ACC112 (cell line): ENCODE measurements at regions not wholly inside any gene's neighbourhood (a gene's known extent, or its start where the extent isn't known, plus 50 kb on each side); places are given as distances from the start of the nearest gene placed in this dataset.

Experiments
- H2AFZ ChIP-seq: fragments of 200-600 bp; sonication (generic); one replicate; pipeline ENCODE4 v1.6.0; 2017; ENCODE audit warnings: antibody characterized with exemption, low read length; ENCODE audit not compliant: unreplicated experiment
- H3K27ac ChIP-seq: fragments of 200-600 bp; sonication (generic); 2 replicates; pipeline ENCODE4 v1.5.1; 2014; ENCODE audit warnings: low read depth, mild to moderate bottlenecking, antibody characterized with exemption, low read length, moderate library complexity
- H3K27me3 ChIP-seq: fragments of 200-600 bp; sonication (generic); 2 replicates; pipeline ENCODE4 v1.6.1; 2014; ENCODE audit warnings: mild to moderate bottlenecking, antibody characterized with exemption, low read length, moderate library complexity, mixed read lengths; ENCODE audit not compliant: insufficient read depth
- H3K36me3 ChIP-seq: fragments of 200-600 bp; sonication (generic); 2 replicates; pipeline ENCODE4 v1.6.1; 2016; ENCODE audit warnings: mild to moderate bottlenecking, antibody characterized with exemption, low read length, moderate library complexity, mixed read lengths; ENCODE audit not compliant: insufficient read depth
- H3K4me1 ChIP-seq: fragments of 200-600 bp; sonication (generic); one replicate; pipeline ENCODE4 v1.6.1; 2016; ENCODE audit warnings: low read length, mixed read lengths; ENCODE audit not compliant: insufficient read depth, unreplicated experiment, control insufficient read depth
- H3K4me3 ChIP-seq: fragments of 200-600 bp; sonication (generic); 2 replicates; pipeline ENCODE4 v1.5.1; 2014; ENCODE audit warnings: mild to moderate bottlenecking, low read depth, low read length
- H3K79me2 ChIP-seq: fragments of 200-600 bp; sonication (generic); one replicate; pipeline ENCODE4 v1.6.0; 2016; ENCODE audit warnings: low read length; ENCODE audit not compliant: control insufficient read depth, unreplicated experiment, insufficient read depth

- Histone ChIP-seq H3K4me1 (no peaks in the 10 kb centered on the region), H3K27me3 (no peaks in the 10 kb centered on the region), H3K27ac (no peak overlapping the region), H2AFZ (no peak overlapping the region), H3K36me3 (no peaks in the 10 kb centered on the region), H3K4me3 (no peak overlapping the region), H3K79me2 (no peaks in the 10 kb centered on the region)
Observed at GRCh38 chr5:39555788-39556187, 131.0 kb upstream of the DAB2 start.

- no peaks in the 10 kb centered on the region for H3K27me3 ChIP-seq
- H3K4me3 ChIP-seq: no peak overlapping the region; the same call in 1 of the 2 replicates
- peaks cover 20% of the 10 kb centered on the region for H3K4me1 ChIP-seq
- H3K27ac ChIP-seq: no peak overlapping the region
- no peaks in the 10 kb centered on the region for H3K36me3 ChIP-seq
- H3K79me2 ChIP-seq: no peaks in the 10 kb centered on the region
- H2AFZ ChIP-seq: peak overlapping the region; percentile 92
Observed at GRCh38 chr5:39547553-39548154, 122.9 kb upstream of the DAB2 start.

- H3K4me3 ChIP-seq: no peak overlapping the region
- peaks cover 23% of the 10 kb centered on the region for H3K4me1 ChIP-seq
- no peaks in the 10 kb centered on the region for H3K27me3 ChIP-seq
- H3K36me3 ChIP-seq: no peaks in the 10 kb centered on the region
- no peak overlapping the region for H3K27ac ChIP-seq
- no peak overlapping the region for H2AFZ ChIP-seq
- no peaks in the 10 kb centered on the region for H3K79me2 ChIP-seq
Observed at GRCh38 chr5:39544941-39545340, 120.2 kb upstream of the DAB2 start.

- Histone ChIP-seq H3K4me3 (no peak overlapping the region), H2AFZ (peak overlapping the region; percentile 55), H3K27me3 (no peaks in the 10 kb centered on the region), H3K79me2 (no peaks in the 10 kb centered on the region), H3K36me3 (no peaks in the 10 kb centered on the region), H3K4me1 (peaks cover 23% of the 10 kb centered on the region), H3K27ac (peak overlapping the region; percentile 43)
Observed at GRCh38 chr5:39543335-39543734, 118.6 kb upstream of the DAB2 start.

GRCh38 chr5:39542511-39543285, 117.9 kb upstream of the DAB2 start:
- peaks cover 23% of the 10 kb centered on the region for H3K4me1 ChIP-seq
- no peaks in the 10 kb centered on the region for H3K79me2 ChIP-seq
- H3K36me3 ChIP-seq: no peaks in the 10 kb centered on the region
- H3K27me3 ChIP-seq: no peaks in the 10 kb centered on the region
- peak overlapping the region; percentile 55 for H2AFZ ChIP-seq
- peak overlapping the region; percentile 43 for H3K27ac ChIP-seq
- no peak overlapping the region for H3K4me3 ChIP-seq

- Histone ChIP-seq H2AFZ (no peak overlapping the region), H3K79me2 (no peaks in the 10 kb centered on the region), H3K27ac (no peak overlapping the region), H3K4me1 (peaks cover 18% of the 10 kb centered on the region), H3K27me3 (no peaks in the 10 kb centered on the region), H3K36me3 (no peaks in the 10 kb centered on the region), H3K4me3 (no peak overlapping the region)
Observed at GRCh38 chr5:39541920-39542319, 117.1 kb upstream of the DAB2 start.

- H3K4me3 ChIP-seq: no peak overlapping the region
- H2AFZ ChIP-seq: no peak overlapping the region
- no peaks in the 10 kb centered on the region for H3K79me2 ChIP-seq
- no peaks in the 10 kb centered on the region for H3K36me3 ChIP-seq
- H3K27me3 ChIP-seq: no peaks in the 10 kb centered on the region
- H3K4me1 ChIP-seq: peaks cover 18% of the 10 kb centered on the region
- H3K27ac ChIP-seq: no peak overlapping the region
Observed at GRCh38 chr5:39539470-39539869, 114.7 kb upstream of the DAB2 start.

GRCh38 chr5:39534690-39535089, 109.9 kb upstream of the DAB2 start:
- Histone ChIP-seq H3K4me3 (no peak overlapping the region), H3K36me3 (no peaks in the 10 kb centered on the region), H3K4me1 (no peaks in the 10 kb centered on the region), H2AFZ (no peak overlapping the region), H3K79me2 (no peaks in the 10 kb centered on the region), H3K27me3 (no peaks in the 10 kb centered on the region), H3K27ac (no peak overlapping the region)

- H3K27me3 ChIP-seq: no peaks in the 10 kb centered on the region
- no peaks in the 10 kb centered on the region for H3K36me3 ChIP-seq
- H3K27ac ChIP-seq: no peak overlapping the region
- no peaks in the 10 kb centered on the region for H3K79me2 ChIP-seq
- no peak overlapping the region for H2AFZ ChIP-seq
- H3K4me3 ChIP-seq: no peak overlapping the region
- no peaks in the 10 kb centered on the region for H3K4me1 ChIP-seq
Observed at GRCh38 chr5:39533749-39534148, 109.0 kb upstream of the DAB2 start.

- Histone ChIP-seq H3K4me1 (no peaks in the 10 kb centered on the region), H3K4me3 (no peak overlapping the region), H3K27me3 (no peaks in the 10 kb centered on the region), H3K79me2 (no peaks in the 10 kb centered on the region), H3K27ac (no peak overlapping the region), H2AFZ (no peak overlapping the region), H3K36me3 (no peaks in the 10 kb centered on the region)
Observed at GRCh38 chr5:39532511-39532910, 107.7 kb upstream of the DAB2 start.

GRCh38 chr5:39531306-39531705, 106.5 kb upstream of the DAB2 start:
- no peak overlapping the region for H3K4me3 ChIP-seq
- H3K36me3 ChIP-seq: no peaks in the 10 kb centered on the region
- H3K27ac ChIP-seq: no peak overlapping the region
- H3K79me2 ChIP-seq: no peaks in the 10 kb centered on the region
- H2AFZ ChIP-seq: no peak overlapping the region
- no peaks in the 10 kb centered on the region for H3K27me3 ChIP-seq
- no peaks in the 10 kb centered on the region for H3K4me1 ChIP-seq
